ENCODE measurements at regions not wholly inside any gene's neighbourhood (a gene's known extent, or its start where the extent isn't known, plus 50 kb on each side); places are given as distances from the start of the nearest gene placed in this dataset.

GRCh38 chr4:84070289-84070688 is 428.8 kb downstream of the NKX6-1 start:
- Histone ChIP-seq H3K27ac (no peak overlapping the region), H3K4me3 (no peak overlapping the region), H3K4me1 (no peaks in the 10 kb centered on the region), H3K9me3 (no peaks in the 10 kb centered on the region), H3K36me3 (no peaks in the 10 kb centered on the region), H3K27me3 (no peaks in the 10 kb centered on the region)
- no peak for TF ChIP-seq CTCF (IDR thresholded peaks at IDR 0.05 in 4 of 5, conservative IDR thresholded peaks at IDR 0.05 in 1 of 5)
- TF ChIP-seq POLR2A (IDR thresholded peaks at IDR 0.05) = no peak
- DNase-seq (no peak), ATAC-seq (no peak)
- in situ Hi-C loops (cut with MboI; ENCODE audit: low sequenced_read_pairs in 4 of 4) = no loop called here
- intact Hi-C loops (cut with DNase I; ENCODE audit: low total_unique reads) = no loop called here

GRCh38 chr4:84063619-84064018 is 435.5 kb downstream of the NKX6-1 start:
- in situ Hi-C loops (cut with MboI; ENCODE audit: low sequenced_read_pairs in 4 of 4) = no loop called here
- intact Hi-C loops (cut with DNase I; ENCODE audit: low total_unique reads) = no loop called here

GRCh38 chr4:84058201-84058600 is 440.9 kb downstream of the NKX6-1 start:
- TF ChIP-seq CTCF (IDR thresholded peaks at IDR 0.05 in 4 of 5, conservative IDR thresholded peaks at IDR 0.05 in 1 of 5) (no peak), POLR2A (IDR thresholded peaks at IDR 0.05) (no peak)
- intact Hi-C loops (cut with DNase I; ENCODE audit: low total_unique reads) = no loop called here
- no peaks in the 10 kb centered on the region for H3K4me1 ChIP-seq

More at GRCh38 chr4:84063619-84064018, 435.5 kb downstream of the NKX6-1 start:
- TF ChIP-seq CTCF (IDR thresholded peaks at IDR 0.05 in 4 of 5, conservative IDR thresholded peaks at IDR 0.05 in 1 of 5) = no peak
- no peak for TF ChIP-seq POLR2A (IDR thresholded peaks at IDR 0.05)
- H3K27ac ChIP-seq = no peak overlapping the region
- no peaks in the 10 kb centered on the region for H3K4me1 ChIP-seq
- DNase-seq = no peak
- no peak for ATAC-seq
- no peak overlapping the region for H3K4me3 ChIP-seq
- no peaks in the 10 kb centered on the region for H3K9me3 ChIP-seq
- H3K36me3 ChIP-seq = no peaks in the 10 kb centered on the region
- no peaks in the 10 kb centered on the region for H3K27me3 ChIP-seq

DNA sequence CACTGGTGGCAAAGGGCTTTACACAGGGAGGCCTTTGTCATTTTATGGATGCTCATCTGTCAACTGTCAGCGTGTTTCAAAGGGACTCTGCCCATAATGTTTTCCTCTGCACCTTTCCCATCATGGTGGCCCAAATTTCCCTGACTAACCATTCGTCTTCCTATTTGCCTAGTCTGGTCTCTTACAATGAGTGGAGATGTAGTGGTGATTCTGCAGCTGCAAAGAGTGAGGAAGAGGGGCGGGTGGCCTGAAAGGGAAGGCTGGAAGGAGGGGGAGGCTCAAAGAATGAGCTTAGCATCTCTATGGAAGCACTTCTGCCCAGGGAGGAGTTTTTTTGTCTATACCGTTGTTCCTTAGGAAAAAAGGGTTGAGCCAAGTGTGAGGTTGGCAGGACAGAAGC is 447.5 kb downstream of the NKX6-1 start:
- no peak for DNase-seq
- Histone ChIP-seq H3K36me3 (no peaks in the 10 kb centered on the region), H3K4me3 (no peak overlapping the region), H3K9me3 (no peaks in the 10 kb centered on the region), H3K27ac (no peak overlapping the region), H3K27me3 (no peaks in the 10 kb centered on the region), H3K4me1 (no peaks in the 10 kb centered on the region)
- in situ Hi-C loops (cut with MboI; ENCODE audit: low sequenced_read_pairs in 4 of 4) (no loop called here), intact Hi-C loops (cut with DNase I; ENCODE audit: low total_unique reads) (no loop called here)
- TF ChIP-seq POLR2A (IDR thresholded peaks at IDR 0.05) (no peak), CTCF (IDR thresholded peaks at IDR 0.05 in 4 of 5, conservative IDR thresholded peaks at IDR 0.05 in 1 of 5) (no peak)
- ATAC-seq = no peak

More at GRCh38 chr4:84058201-84058600, 440.9 kb downstream of the NKX6-1 start:
- in situ Hi-C loops (cut with MboI; ENCODE audit: low sequenced_read_pairs in 4 of 4) = no loop called here
- H3K36me3 ChIP-seq = no peaks in the 10 kb centered on the region
- H3K9me3 ChIP-seq = no peaks in the 10 kb centered on the region
- no peak overlapping the region for H3K27ac ChIP-seq
- no peak for DNase-seq
- no peaks in the 10 kb centered on the region for H3K27me3 ChIP-seq
- ATAC-seq = no peak
- H3K4me3 ChIP-seq = no peak overlapping the region

DNA sequence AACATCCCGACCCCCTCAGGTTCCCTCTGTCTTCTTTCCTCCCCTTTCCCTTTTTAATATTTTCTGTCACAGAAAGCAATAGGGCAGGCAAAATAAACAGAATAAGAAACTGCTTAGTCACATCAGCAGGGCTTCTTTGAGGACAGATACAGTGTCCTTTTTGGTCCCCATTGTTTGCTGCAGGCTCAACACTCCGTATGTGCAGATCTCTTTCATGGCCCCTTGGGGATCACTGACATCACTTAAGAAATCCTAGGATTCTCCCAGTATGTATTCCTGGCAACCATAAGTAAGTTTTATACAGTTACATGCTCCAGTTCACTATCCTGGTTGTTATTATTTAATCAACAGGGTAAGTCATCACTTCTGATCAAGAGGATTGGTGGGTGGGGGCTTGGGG is 448.0 kb downstream of the NKX6-1 start:
- DNase-seq (no peak), ATAC-seq (no peak)
- no peaks in the 10 kb centered on the region for H3K4me1 ChIP-seq
- H3K27ac ChIP-seq = no peak overlapping the region
- no peak overlapping the region for H3K4me3 ChIP-seq
- no peaks in the 10 kb centered on the region for H3K36me3 ChIP-seq
- no peak for TF ChIP-seq POLR2A (IDR thresholded peaks at IDR 0.05)
- no peak for TF ChIP-seq CTCF (IDR thresholded peaks at IDR 0.05 in 4 of 5, conservative IDR thresholded peaks at IDR 0.05 in 1 of 5)
- no peaks in the 10 kb centered on the region for H3K27me3 ChIP-seq
- intact Hi-C loops (cut with DNase I; ENCODE audit: low total_unique reads) = no loop called here
- H3K9me3 ChIP-seq = no peaks in the 10 kb centered on the region
- in situ Hi-C loops (cut with MboI; ENCODE audit: low sequenced_read_pairs in 4 of 4) = no loop called here
